ENCODE measurements at regions not wholly inside any gene's neighbourhood (a gene's known extent, or its start where the extent isn't known, plus 50 kb on each side); places are given as distances from the start of the nearest gene placed in this dataset.

DNA sequence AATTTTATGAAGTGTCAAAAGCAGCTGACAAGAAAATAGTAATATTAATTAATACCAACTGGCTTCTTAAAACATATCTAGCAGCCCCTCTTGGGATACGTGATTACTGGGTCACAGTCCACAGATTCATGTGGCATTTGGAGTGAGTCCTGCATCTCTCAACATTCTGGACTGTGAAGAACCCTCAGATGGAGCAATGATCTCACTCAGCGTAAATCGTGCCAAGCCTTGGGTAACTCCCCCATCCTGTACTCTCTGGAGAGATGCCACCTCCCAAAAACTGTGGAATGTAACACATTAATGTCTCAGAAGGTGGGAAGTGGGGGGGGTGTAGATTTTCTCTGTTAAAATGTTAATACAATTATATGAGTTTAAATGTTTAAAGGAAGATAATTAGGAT is 118.2 kb upstream of the IQCM start:
- Histone ChIP-seq H3K36me3 (ENCODE audit: control insufficient read depth in 2 of 2, extremely low read depth in 1 of 2, insufficient read depth in 1 of 2, low read length in 1 of 2) (no peaks in the 10 kb centered on the region), H3K9me3 (no peaks in the 10 kb centered on the region), H3K4me3 (ENCODE audit: control insufficient read depth in 1 of 2, extremely low read depth in 1 of 2, low read length in 1 of 2) (no peak overlapping the region), H3K27ac (ENCODE audit: low read length) (no peak overlapping the region), H3K27me3 (replicated peaks in 1 of 2; ENCODE audit: control insufficient read depth in 2 of 2, extremely low read depth in 1 of 2, insufficient read depth in 2 of 2, low read length in 1 of 2) (no peaks in the 10 kb centered on the region), H3K4me1 (ENCODE audit: control insufficient read depth in 1 of 2, extremely low read depth in 1 of 2, insufficient read depth in 2 of 2, low read length in 2 of 2) (no peaks in the 10 kb centered on the region)
- ChIA-PET CTCF (interaction anchor here in 1 of 2 donors (0.6 kb wide), 1 partner anchor 23 kb away, joined by 3 read pairs; no protein-coding TSS in a partner anchor), POLR2A (no interaction called here)
- ATAC-seq (replicated peaks in 1 of 4) (no peak), DNase-seq (no peak)
- Mint-ChIP-seq H3K27ac (no peak overlapping the region), H3K9me3 (peaks cover 5 to 8% (median 7%) of the 10 kb centered on the region in 3 donors), H3K36me3 (no peaks in the 10 kb centered on the region), H3K4me1 (no peaks in the 10 kb centered on the region), H3K27me3 (peaks cover 2 to 6% of the 10 kb centered on the region in 2 donors), H3K4me3 (no peak overlapping the region)
- WGBS (ENCODE audit: insufficient coverage) = 63% methylated on average over 1 of the region's 3 CpGs

DNA sequence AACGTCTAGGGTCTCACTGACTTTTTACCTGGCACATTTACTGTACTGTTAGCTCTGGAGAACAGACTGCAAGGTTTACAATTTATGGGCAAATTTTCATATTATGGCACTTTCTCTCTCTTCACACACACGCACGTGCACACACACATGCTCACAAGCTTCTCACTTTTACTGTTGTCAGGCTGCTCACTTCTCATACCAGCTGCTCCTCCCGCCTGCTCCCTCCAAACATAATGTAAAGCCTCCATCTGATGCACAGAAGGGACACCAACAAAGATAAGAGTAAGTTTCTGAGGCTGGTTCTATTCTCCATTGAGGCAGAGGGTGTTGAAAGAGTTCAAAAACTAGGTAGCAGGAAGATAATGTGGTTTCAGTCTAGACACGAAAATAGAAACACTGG is 128.9 kb upstream of the DCLK2 start:
- H3K36me3 Mint-ChIP-seq = no peaks in the 10 kb centered on the region
- H3K36me3 ChIP-seq (ENCODE audit: control insufficient read depth in 2 of 2, extremely low read depth in 1 of 2, insufficient read depth in 1 of 2, low read length in 1 of 2) = no peaks in the 10 kb centered on the region
- H3K9me3 ChIP-seq = no peaks in the 10 kb centered on the region
- H3K9me3 Mint-ChIP-seq = no peaks in the 10 kb centered on the region
- H3K27ac Mint-ChIP-seq = no peak overlapping the region
- CTCF ChIA-PET = no interaction called here
- H3K27ac ChIP-seq (ENCODE audit: low read length) = no peak overlapping the region
- no peak for ATAC-seq (replicated peaks in 1 of 4)
- H3K4me1 Mint-ChIP-seq = no peaks in the 10 kb centered on the region
- DNase-seq = no peak
- H3K27me3 ChIP-seq (replicated peaks in 1 of 2; ENCODE audit: control insufficient read depth in 2 of 2, extremely low read depth in 1 of 2, insufficient read depth in 2 of 2, low read length in 1 of 2) = peaks cover 0 to 2% of the 10 kb centered on the region in 2 experiments
- peaks cover 3 to 9% of the 10 kb centered on the region in 2 donors for H3K27me3 Mint-ChIP-seq
- H3K4me1 ChIP-seq (ENCODE audit: control insufficient read depth in 1 of 2, extremely low read depth in 1 of 2, insufficient read depth in 2 of 2, low read length in 2 of 2) = no peaks in the 10 kb centered on the region
- WGBS (ENCODE audit: insufficient coverage) = 78% methylated on average over 3 of the region's 5 CpGs
- H3K4me3 ChIP-seq (ENCODE audit: control insufficient read depth in 1 of 2, extremely low read depth in 1 of 2, low read length in 1 of 2) = no peak overlapping the region
- POLR2A ChIA-PET = no interaction called here
- no peak overlapping the region for H3K4me3 Mint-ChIP-seq

GRCh38 chr4:149951152-149951900 is 126.9 kb upstream of the DCLK2 start:
- H3K27me3 Mint-ChIP-seq = peaks cover 3 to 9% of the 10 kb centered on the region in 2 donors
- no peak for DNase-seq
- no peak overlapping the region for H3K27ac Mint-ChIP-seq
- no peaks in the 10 kb centered on the region for H3K9me3 Mint-ChIP-seq
- H3K36me3 Mint-ChIP-seq = no peaks in the 10 kb centered on the region
- no peaks in the 10 kb centered on the region for H3K4me1 ChIP-seq (ENCODE audit: control insufficient read depth in 1 of 2, extremely low read depth in 1 of 2, insufficient read depth in 2 of 2, low read length in 2 of 2)
- ChIA-PET POLR2A (no interaction called here), CTCF (no interaction called here)
- no peak overlapping the region for H3K4me3 ChIP-seq (ENCODE audit: control insufficient read depth in 1 of 2, extremely low read depth in 1 of 2, low read length in 1 of 2)
- no peak overlapping the region for H3K27ac ChIP-seq (ENCODE audit: low read length)
- no peaks in the 10 kb centered on the region for H3K36me3 ChIP-seq (ENCODE audit: control insufficient read depth in 2 of 2, extremely low read depth in 1 of 2, insufficient read depth in 1 of 2, low read length in 1 of 2)
- no CpG with 5 or more reads among the region's 5 CpGs for WGBS (ENCODE audit: insufficient coverage)
- no peak for ATAC-seq (replicated peaks in 1 of 4)
- H3K4me3 Mint-ChIP-seq = no peak overlapping the region
- H3K4me1 Mint-ChIP-seq = no peaks in the 10 kb centered on the region
- no peaks in the 10 kb centered on the region for H3K9me3 ChIP-seq
- H3K27me3 ChIP-seq (replicated peaks in 1 of 2; ENCODE audit: control insufficient read depth in 2 of 2, extremely low read depth in 1 of 2, insufficient read depth in 2 of 2, low read length in 1 of 2) = peaks cover 0 to 2% of the 10 kb centered on the region in 2 experiments

DNA sequence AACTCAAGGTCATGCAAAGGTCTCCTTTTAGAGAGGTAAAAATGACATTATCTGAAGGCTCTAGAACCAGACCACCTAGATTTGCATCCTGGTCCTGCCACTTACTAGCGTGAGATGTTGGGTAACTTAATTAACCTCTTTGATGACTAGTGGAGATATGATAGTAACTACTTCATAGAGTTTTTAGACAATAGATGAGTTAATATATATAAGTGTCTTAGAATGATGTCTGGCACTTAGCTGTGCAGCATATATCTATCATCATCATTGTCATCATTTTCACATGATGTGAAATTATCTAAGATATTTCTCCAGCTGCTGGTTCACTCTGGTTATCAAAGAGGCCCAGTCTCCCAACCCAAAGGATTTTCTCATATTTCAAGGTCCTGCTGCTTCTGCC is 126.1 kb upstream of the DCLK2 start:
- Mint-ChIP-seq H3K4me1 (no peaks in the 10 kb centered on the region), H3K27ac (no peak overlapping the region)

GRCh38 chr4:149952716-149953115 is 125.5 kb upstream of the DCLK2 start:
- ChIA-PET CTCF (no interaction called here), POLR2A (interaction anchor here in 1 of 2 donors (0.7 kb wide), 1 partner anchor 108 kb away, joined by 8 read pairs; no protein-coding TSS in a partner anchor)
- Mint-ChIP-seq H3K27me3 (peaks cover 0 to 5% of the 10 kb centered on the region in 2 donors), H3K36me3 (no peaks in the 10 kb centered on the region), H3K4me3 (no peak overlapping the region), H3K27ac (no peak overlapping the region), H3K9me3 (no peaks in the 10 kb centered on the region), H3K4me1 (no peaks in the 10 kb centered on the region)
- H3K9me3 ChIP-seq = no peaks in the 10 kb centered on the region
- no peak overlapping the region for H3K4me3 ChIP-seq (ENCODE audit: control insufficient read depth in 1 of 2, extremely low read depth in 1 of 2, low read length in 1 of 2)
- peaks cover 0 to 2% of the 10 kb centered on the region in 2 experiments for H3K27me3 ChIP-seq (replicated peaks in 1 of 2; ENCODE audit: control insufficient read depth in 2 of 2, extremely low read depth in 1 of 2, insufficient read depth in 2 of 2, low read length in 1 of 2)
- whole genome bisulfite sequencing (ENCODE audit: insufficient coverage) = 100% methylated on average over 1 of the region's 5 CpGs
- no peaks in the 10 kb centered on the region for H3K4me1 ChIP-seq (ENCODE audit: control insufficient read depth in 1 of 2, extremely low read depth in 1 of 2, insufficient read depth in 2 of 2, low read length in 2 of 2)
- ATAC-seq (replicated peaks in 1 of 4) = no peak
- H3K36me3 ChIP-seq (ENCODE audit: control insufficient read depth in 2 of 2, extremely low read depth in 1 of 2, insufficient read depth in 1 of 2, low read length in 1 of 2) = no peaks in the 10 kb centered on the region
- H3K27ac ChIP-seq (ENCODE audit: low read length) = no peak overlapping the region
- no peak for DNase-seq

More for the DNA sequence above, 126.1 kb upstream of the DCLK2 start:
- Histone ChIP-seq H3K27ac (ENCODE audit: low read length) (no peak overlapping the region), H3K36me3 (ENCODE audit: control insufficient read depth in 2 of 2, extremely low read depth in 1 of 2, insufficient read depth in 1 of 2, low read length in 1 of 2) (no peaks in the 10 kb centered on the region), H3K27me3 (replicated peaks in 1 of 2; ENCODE audit: control insufficient read depth in 2 of 2, extremely low read depth in 1 of 2, insufficient read depth in 2 of 2, low read length in 1 of 2) (peaks cover 0 to 2% of the 10 kb centered on the region in 2 experiments), H3K4me3 (ENCODE audit: control insufficient read depth in 1 of 2, extremely low read depth in 1 of 2, low read length in 1 of 2) (no peak overlapping the region), H3K4me1 (ENCODE audit: control insufficient read depth in 1 of 2, extremely low read depth in 1 of 2, insufficient read depth in 2 of 2, low read length in 2 of 2) (no peaks in the 10 kb centered on the region), H3K9me3 (no peaks in the 10 kb centered on the region)
- H3K36me3 Mint-ChIP-seq = no peaks in the 10 kb centered on the region
- H3K9me3 Mint-ChIP-seq = no peaks in the 10 kb centered on the region
- no peak for ATAC-seq (replicated peaks in 1 of 4)
- peaks cover 0 to 5% of the 10 kb centered on the region in 2 donors for H3K27me3 Mint-ChIP-seq
- POLR2A ChIA-PET = interaction anchor here in 1 of 2 donors (0.7 kb wide), 1 partner anchor 108 kb away, joined by 8 read pairs; no protein-coding TSS in a partner anchor
- H3K4me3 Mint-ChIP-seq = no peak overlapping the region
- no peak for DNase-seq
- WGBS (ENCODE audit: insufficient coverage) = no CpG with 5 or more reads among the region's 1 CpG
- CTCF ChIA-PET = no interaction called here

DNA sequence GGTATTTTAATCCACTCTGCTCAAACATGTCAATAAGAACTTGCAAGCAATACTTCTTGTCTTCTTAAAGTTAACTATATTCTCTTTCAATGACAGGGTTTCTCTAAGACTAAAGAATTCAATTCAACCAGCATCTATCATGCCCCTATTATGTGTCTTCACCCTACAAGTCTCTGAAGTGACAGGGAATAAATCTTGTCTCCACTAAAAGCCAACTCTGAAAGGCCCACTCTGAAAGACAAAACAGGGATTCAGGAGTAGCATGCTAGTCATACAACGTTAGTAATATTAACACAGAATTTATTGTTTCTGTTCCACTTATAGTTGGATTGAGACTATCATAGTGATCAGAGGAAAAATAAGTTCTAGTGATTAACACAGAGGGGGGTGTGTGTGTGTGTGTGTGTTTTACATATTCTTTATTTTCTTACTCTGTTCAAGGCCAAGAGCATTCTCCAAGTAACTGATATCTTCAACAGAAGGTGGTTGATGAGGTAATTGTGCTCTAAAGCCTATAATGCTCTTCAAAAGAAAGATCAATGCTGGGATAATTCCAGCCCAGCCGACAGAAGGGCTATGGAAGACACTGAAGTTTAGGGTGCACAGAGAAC is 122.4 kb upstream of the DCLK2 start:
- Histone ChIP-seq H3K36me3 (ENCODE audit: control insufficient read depth in 2 of 2, extremely low read depth in 1 of 2, insufficient read depth in 1 of 2, low read length in 1 of 2) (no peaks in the 10 kb centered on the region), H3K27ac (ENCODE audit: low read length) (no peak overlapping the region), H3K4me1 (ENCODE audit: control insufficient read depth in 1 of 2, extremely low read depth in 1 of 2, insufficient read depth in 2 of 2, low read length in 2 of 2) (no peaks in the 10 kb centered on the region), H3K4me3 (ENCODE audit: control insufficient read depth in 1 of 2, extremely low read depth in 1 of 2, low read length in 1 of 2) (no peak overlapping the region), H3K27me3 (replicated peaks in 1 of 2; ENCODE audit: control insufficient read depth in 2 of 2, extremely low read depth in 1 of 2, insufficient read depth in 2 of 2, low read length in 1 of 2) (no peaks in the 10 kb centered on the region), H3K9me3 (no peaks in the 10 kb centered on the region)
- Mint-ChIP-seq H3K4me1 (no peaks in the 10 kb centered on the region), H3K36me3 (no peaks in the 10 kb centered on the region), H3K27me3 (peaks cover 0 to 5% of the 10 kb centered on the region in 2 donors), H3K4me3 (no peak overlapping the region), H3K9me3 (no peaks in the 10 kb centered on the region), H3K27ac (no peak overlapping the region)
- ATAC-seq (replicated peaks in 1 of 4) = no peak
- WGBS (ENCODE audit: insufficient coverage) = 27% methylated on average over 1 of the region's 2 CpGs
- ChIA-PET CTCF (no interaction called here), POLR2A (no interaction called here)
- no peak for DNase-seq

Data from T-cell (primary cell).